Ishikawa (cell line): ENCODE measurements at regions not wholly inside any gene's neighbourhood (a gene's known extent, or its start where the extent isn't known, plus 50 kb on each side); places are given as distances from the start of the nearest gene placed in this dataset.

Source experiments
- CEBPB ChIP-seq: IDR thresholded peaks from 2 replicates; pipeline ENCODE4 v1.6.1; 2012
- CREB1 ChIP-seq: IDR thresholded peaks from 2 replicates; pipeline ENCODE4 v1.6.1; 2012; ENCODE audit warnings: low read depth
- EGR1 ChIP-seq: IDR thresholded peaks from 2 replicates; pipeline ENCODE4 v1.6.1; 2012
- EP300 ChIP-seq: IDR thresholded peaks from 2 replicates; pipeline ENCODE4 v1.6.1; 2012; ENCODE audit warnings: borderline replicate concordance
- FOXM1 ChIP-seq: IDR thresholded peaks from 2 replicates; pipeline ENCODE4 v1.6.1; 2012; ENCODE audit warnings: low read depth, borderline replicate concordance
- MAX ChIP-seq: IDR thresholded peaks from 2 replicates; pipeline ENCODE4 v1.6.1; 2012
- NFIC ChIP-seq: IDR thresholded peaks from 2 replicates; pipeline ENCODE4 v1.6.1; 2012
- RAD21 ChIP-seq: IDR thresholded peaks from 2 replicates; pipeline ENCODE4 v1.6.1; 2012; ENCODE audit warnings: low read depth
- REST ChIP-seq: IDR thresholded peaks from 2 replicates; pipeline ENCODE4 v1.6.1; 2012; ENCODE audit warnings: low read depth, mild to moderate bottlenecking
- TAF1 ChIP-seq: IDR thresholded peaks from 2 replicates; pipeline ENCODE4 v1.6.1; 2012; ENCODE audit warnings: low read depth, mild to moderate bottlenecking
- TCF12 ChIP-seq: IDR thresholded peaks from 2 replicates; pipeline ENCODE4 v1.6.1; 2012; ENCODE audit warnings: low read depth
- TEAD4 ChIP-seq: IDR thresholded peaks from 2 replicates; pipeline ENCODE4 v1.6.1; 2012
- USF1 ChIP-seq: IDR thresholded peaks from 2 replicates; pipeline ENCODE4 v1.6.1; 2012
- YY1 ChIP-seq: IDR thresholded peaks from 2 replicates; pipeline ENCODE4 v1.6.1; 2012; ENCODE audit warnings: low read depth
- ZBTB7A ChIP-seq: IDR thresholded peaks from 2 replicates; pipeline ENCODE4 v1.6.1; 2012; ENCODE audit warnings: low read depth

DNA sequence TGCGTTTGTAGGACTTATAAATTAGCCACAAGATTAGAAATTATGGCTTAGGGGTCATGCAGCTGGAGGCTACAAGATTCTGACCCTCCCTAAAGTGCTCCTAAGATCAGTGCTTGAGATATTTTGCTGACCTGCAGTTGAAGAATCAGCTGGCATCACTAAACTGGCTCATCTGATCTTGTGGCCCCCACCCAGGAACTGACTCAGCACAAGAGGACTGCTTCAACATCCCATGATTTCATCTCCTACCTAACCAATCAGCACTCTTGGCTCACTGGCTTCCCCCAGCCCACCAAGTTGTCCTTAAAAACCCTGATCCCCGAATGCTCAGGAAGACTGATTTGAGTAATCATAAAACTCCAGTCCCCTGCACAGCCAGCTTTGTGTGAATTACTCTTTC is 86.4 kb upstream of the ERCC4 start:
- TF ChIP-seq TEAD4 (no peak), RAD21 (no peak), USF1 (no peak), EGR1 (no peak), MAX (no peak), YY1 (no peak), FOXM1 (no peak), NFIC (no peak), TCF12 (no peak), REST (no peak), CREB1 (no peak)

GRCh38 chr16:13835387-13835786 is 84.6 kb upstream of the ERCC4 start:
- no peak for TF ChIP-seq CREB1
- TF ChIP-seq FOXM1, result no peak
- no peak for TF ChIP-seq CEBPB
- TF ChIP-seq MAX, result no peak
- TF ChIP-seq YY1, result no peak
- TF ChIP-seq REST, result no peak
- TF ChIP-seq USF1, result no peak
- TF ChIP-seq EP300, result no peak

- TF ChIP-seq TCF12 (no peak), ZBTB7A (no peak), MAX (no peak), CEBPB (no peak), REST (no peak), TEAD4 (no peak), NFIC (no peak), YY1 (no peak), EGR1 (no peak), FOXM1 (no peak), RAD21 (no peak), EP300 (no peak), CREB1 (no peak), USF1 (no peak), TAF1 (no peak)
Measured at GRCh38 chr16:13835935-13836730, 83.8 kb upstream of the ERCC4 start.
